GM12892 (cell line): ENCODE measurements at regions not wholly inside any gene's neighbourhood (a gene's known extent, or its start where the extent isn't known, plus 50 kb on each side); places are given as distances from the start of the nearest gene placed in this dataset.

ENCODE experiments used
- DNase-seq: peaks from one replicate; pipeline ENCODE4 v3.0.0; 2011; ENCODE audit not compliant: insufficient read length
- FAIRE-seq: peaks from 2 replicates; lab custom pipeline; 2011; peaks lifted over from hg19 to GRCh38; lab: Jason Lieb, UNC
- POLR2A ChIP-seq: IDR thresholded peaks from 2 replicates; pipeline ENCODE4 v1.6.1; 2011; ENCODE audit warnings: low read depth, low read length, control low read depth
- POLR2AphosphoS5 ChIP-seq: IDR thresholded peaks from 2 replicates; pipeline ENCODE4 v1.6.1; 2011; ENCODE audit warnings: low read depth, low read length, control low read depth
- TAF1 ChIP-seq: IDR thresholded peaks from 2 replicates; pipeline ENCODE4 v1.6.1; 2011; ENCODE audit warnings: low read depth, mild to moderate bottlenecking, control low read depth, low read length, borderline replicate concordance

DNA sequence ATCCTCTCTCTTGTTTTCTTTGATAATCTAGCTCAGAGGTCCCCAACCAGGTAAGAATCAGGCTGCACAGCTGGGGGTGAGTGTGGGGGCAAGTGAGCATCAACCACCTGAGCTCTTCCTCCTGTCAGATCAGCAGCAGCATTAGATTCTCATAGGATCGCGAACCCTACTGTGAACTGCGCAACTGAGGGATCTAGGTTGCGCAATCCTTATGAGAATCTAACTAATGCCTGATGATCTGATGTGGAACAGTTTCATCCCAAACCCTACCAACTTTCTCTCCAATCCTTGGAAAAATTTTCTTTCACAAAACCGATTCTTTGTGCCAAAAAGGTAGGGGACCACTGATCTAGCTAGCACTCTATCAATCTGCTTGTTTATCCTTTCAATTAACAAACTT, 678.3 kb downstream of the CBLN2 start:
- no peak for FAIRE-seq
- DNase-seq, result no peak
- TF ChIP-seq POLR2A, result no peak
- TF ChIP-seq POLR2AphosphoS5, result no peak
- TF ChIP-seq TAF1, result no peak

- TF ChIP-seq TAF1 (no peak), POLR2AphosphoS5 (no peak), POLR2A (no peak)
- DNase-seq (no peak), FAIRE-seq (no peak)
These were observed 693.5 kb downstream of the CBLN2 start for GRCh38 chr18:71850602-71851001.

DNA sequence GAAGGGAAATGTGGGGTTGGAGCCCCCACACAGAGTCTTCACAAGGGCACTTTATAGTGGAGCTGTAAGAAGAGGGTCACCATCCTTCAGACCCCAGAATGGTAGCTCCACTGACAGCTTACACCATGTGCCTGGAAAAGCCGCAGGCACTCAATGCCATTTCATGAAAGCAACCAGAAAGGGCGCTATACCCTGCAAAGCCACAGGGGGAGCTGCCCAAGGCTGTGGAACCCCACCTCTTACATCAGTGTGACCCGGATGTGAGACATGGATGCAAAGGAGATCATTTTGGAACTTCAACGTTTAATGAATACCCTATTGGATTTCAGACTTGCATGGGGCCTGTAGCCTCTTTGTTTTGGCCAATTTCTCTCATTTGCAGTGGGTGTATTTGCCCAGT, 694.7 kb downstream of the CBLN2 start:
- no peak for TF ChIP-seq POLR2A
- no peak for TF ChIP-seq POLR2AphosphoS5
- no peak for TF ChIP-seq TAF1
- FAIRE-seq, result no peak
- no peak for DNase-seq

DNA sequence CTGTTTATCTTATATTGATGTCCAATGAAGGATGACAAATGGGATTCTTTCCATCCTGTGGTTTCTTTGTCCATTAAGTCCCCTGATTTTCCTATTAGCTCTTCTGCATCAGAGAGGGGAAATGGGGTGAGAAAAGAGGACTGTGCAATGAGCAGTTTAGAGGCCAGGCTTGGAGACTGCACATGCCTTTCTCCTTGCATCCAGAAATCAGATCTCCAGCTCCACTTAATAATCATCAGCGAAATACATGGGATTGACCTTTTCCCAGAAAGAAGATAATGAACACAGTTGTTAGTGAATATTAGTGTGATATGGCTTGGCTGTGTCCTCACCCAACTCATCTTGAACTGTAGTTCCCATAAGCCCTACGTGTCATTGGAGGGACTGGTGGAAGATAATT, 697.4 kb downstream of the CBLN2 start:
- DNase-seq, result no peak
- TF ChIP-seq POLR2A, result no peak
- TF ChIP-seq TAF1, result no peak
- TF ChIP-seq POLR2AphosphoS5, result no peak
- no peak for FAIRE-seq

DNA sequence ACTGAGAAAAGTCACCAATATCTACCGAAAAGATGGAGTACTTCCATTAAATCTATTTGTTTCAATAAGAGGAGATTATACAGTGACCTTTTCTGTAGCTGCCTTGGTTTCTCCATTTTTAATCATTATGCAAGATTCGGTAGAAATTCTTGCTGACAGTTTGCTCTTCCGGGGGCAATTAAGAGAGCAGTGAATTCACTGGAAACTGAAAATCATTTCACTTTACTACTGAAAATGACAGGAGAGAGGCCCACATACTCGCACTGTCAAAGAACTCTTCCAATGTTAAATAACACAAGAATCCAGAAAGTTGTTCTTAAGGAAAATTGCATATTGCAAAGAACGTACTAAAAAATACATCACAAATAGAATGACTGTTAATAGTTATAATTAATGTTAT, 699.3 kb downstream of the CBLN2 start:
- TF ChIP-seq POLR2A (no peak), TAF1 (no peak), POLR2AphosphoS5 (no peak)
- DNase-seq (no peak), FAIRE-seq (no peak)

GRCh38 chr18:71842666-71843065, 701.5 kb downstream of the CBLN2 start:
- no peak for DNase-seq
- FAIRE-seq, result no peak
- TF ChIP-seq POLR2AphosphoS5, result no peak
- no peak for TF ChIP-seq POLR2A
- no peak for TF ChIP-seq TAF1

GRCh38 chr18:71837547-71837946, 706.6 kb downstream of the CBLN2 start:
- FAIRE-seq, result no peak
- DNase-seq, result no peak
- TF ChIP-seq POLR2AphosphoS5 (no peak), POLR2A (no peak), TAF1 (no peak)

DNA sequence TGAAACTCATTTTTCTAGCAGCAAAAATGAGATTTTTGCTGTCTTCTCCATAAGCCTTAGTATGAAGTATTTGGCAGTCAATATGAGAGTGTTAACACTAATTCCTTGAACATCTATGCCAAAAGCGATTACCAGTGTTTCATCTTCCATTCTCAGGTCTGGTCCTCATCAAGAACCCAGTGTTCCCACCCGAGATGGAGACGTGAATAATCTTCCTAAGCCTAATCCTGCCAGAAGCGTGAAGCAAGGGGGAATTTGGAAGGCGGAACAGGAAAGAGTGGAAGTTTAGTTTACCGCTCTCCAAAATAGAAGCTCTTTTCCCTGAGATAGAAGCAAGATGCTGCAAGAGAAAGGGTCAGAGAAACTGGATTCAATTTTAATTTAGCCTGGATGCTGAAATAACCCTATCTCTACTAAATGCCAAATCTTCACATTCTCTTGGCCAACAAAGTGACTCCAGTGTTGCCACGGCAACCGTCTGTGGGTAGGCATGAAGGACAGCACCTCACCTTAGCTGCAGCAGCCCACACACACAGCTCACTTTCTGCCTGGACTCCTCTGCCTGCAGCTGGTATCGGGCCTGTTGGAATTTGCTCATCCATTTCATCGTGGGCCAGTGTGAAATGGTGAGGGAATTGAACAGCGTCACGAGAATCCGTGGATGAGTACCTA, 711.1 kb downstream of the CBLN2 start:
- FAIRE-seq (no peak), DNase-seq (no peak)
- no peak for TF ChIP-seq POLR2A
- TF ChIP-seq POLR2AphosphoS5, result no peak
- TF ChIP-seq TAF1, result no peak

DNA sequence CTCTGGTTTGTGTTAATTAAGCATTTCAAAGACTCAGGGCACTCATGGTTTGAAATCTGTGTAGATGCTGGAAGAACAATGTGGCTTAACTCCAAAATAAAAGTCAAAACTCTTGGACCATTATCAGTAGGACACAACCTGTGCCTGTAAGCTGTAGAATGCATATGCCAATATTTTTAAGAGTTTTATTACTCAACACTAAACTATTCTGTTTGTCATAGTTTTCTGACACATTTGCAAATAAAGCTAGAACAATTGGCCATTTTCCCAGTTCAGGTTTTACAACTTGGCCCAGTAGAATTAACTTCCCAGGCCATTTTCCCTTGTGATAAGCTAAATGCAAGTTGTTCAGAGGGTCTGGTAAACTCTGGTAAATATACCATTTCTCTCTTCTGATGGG, 713.1 kb downstream of the CBLN2 start:
- no peak for FAIRE-seq
- no peak for DNase-seq
- no peak for TF ChIP-seq POLR2AphosphoS5
- no peak for TF ChIP-seq TAF1
- no peak for TF ChIP-seq POLR2A

- no peak for FAIRE-seq
- TF ChIP-seq POLR2A (no peak), TAF1 (no peak)
- DNase-seq, result no peak
These were observed 716.8 kb downstream of the CBLN2 start for GRCh38 chr18:71827301-71827700.

- TF ChIP-seq POLR2AphosphoS5 (no peak), POLR2A (no peak), TAF1 (no peak)
- DNase-seq (no peak), FAIRE-seq (no peak)
These were observed 728.8 kb downstream of the CBLN2 start for GRCh38 chr18:71815305-71815704.

- FAIRE-seq (no peak), DNase-seq (no peak)
- TF ChIP-seq POLR2A (no peak), TAF1 (no peak), POLR2AphosphoS5 (no peak)
These were observed 734.4 kb downstream of the CBLN2 start for GRCh38 chr18:71809711-71810110.

DNA sequence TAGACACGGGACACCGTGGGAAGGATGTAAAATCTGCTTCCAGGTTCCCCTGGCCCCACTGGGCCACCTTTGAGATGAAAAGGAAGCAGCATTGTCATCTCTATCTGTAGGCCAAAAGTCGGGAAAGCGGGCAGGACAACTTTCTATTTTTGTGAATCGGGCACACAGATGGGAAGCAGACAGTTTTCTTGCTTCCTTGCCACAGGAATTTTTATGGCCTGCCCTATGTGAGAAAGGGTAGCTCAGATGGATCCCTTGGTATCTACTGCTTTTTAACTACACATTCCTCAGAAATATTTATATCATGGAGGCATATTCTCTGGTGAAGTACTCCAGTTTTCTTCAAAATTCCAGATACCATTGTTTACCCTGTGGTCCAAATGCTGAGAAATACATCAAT, 735.5 kb downstream of the CBLN2 start:
- DNase-seq (no peak), FAIRE-seq (no peak)
- TF ChIP-seq POLR2AphosphoS5 (no peak), TAF1 (no peak), POLR2A (no peak)
